ENCODE measurements at regions not wholly inside any gene's neighbourhood (a gene's known extent, or its start where the extent isn't known, plus 50 kb on each side); places are given as distances from the start of the nearest gene placed in this dataset.
A peak's percentile ranks its signal among the peaks of the same experiment; 100 is the strongest.

DNA sequence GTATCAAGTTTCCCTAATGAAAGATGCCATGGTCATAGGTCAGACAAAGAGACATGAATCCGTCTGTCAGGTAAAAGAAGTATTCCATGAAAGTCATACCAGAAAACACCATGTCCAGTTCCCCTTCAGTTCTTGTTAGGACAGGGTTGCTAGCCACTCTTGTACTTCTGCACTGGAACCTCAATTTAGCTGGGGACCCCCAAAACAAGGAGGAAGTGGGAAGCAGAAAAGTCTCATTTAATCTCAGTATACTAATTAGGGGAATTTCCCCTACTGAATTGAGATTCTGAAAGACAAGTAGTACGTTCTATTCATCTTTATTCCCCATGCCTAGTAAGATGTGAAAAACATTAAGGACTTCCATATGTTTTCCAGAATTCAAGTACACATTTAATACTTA is 1289.9 kb upstream of the B3GALT2 start:
- no peak overlapping the region for H3K27ac ChIP-seq
- TF ChIP-seq ZFX (IDR thresholded peaks at IDR 0.05; ENCODE audit: borderline replicate concordance), result no peak
- TF ChIP-seq, protein P1, sequence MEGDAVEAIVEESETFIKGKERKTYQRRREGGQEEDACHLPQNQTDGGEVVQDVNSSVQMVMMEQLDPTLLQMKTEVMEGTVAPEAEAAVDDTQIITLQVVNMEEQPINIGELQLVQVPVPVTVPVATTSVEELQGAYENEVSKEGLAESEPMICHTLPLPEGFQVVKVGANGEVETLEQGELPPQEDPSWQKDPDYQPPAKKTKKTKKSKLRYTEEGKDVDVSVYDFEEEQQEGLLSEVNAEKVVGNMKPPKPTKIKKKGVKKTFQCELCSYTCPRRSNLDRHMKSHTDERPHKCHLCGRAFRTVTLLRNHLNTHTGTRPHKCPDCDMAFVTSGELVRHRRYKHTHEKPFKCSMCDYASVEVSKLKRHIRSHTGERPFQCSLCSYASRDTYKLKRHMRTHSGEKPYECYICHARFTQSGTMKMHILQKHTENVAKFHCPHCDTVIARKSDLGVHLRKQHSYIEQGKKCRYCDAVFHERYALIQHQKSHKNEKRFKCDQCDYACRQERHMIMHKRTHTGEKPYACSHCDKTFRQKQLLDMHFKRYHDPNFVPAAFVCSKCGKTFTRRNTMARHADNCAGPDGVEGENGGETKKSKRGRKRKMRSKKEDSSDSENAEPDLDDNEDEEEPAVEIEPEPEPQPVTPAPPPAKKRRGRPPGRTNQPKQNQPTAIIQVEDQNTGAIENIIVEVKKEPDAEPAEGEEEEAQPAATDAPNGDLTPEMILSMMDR (IDR thresholded peaks at IDR 0.05), result no peak

DNA sequence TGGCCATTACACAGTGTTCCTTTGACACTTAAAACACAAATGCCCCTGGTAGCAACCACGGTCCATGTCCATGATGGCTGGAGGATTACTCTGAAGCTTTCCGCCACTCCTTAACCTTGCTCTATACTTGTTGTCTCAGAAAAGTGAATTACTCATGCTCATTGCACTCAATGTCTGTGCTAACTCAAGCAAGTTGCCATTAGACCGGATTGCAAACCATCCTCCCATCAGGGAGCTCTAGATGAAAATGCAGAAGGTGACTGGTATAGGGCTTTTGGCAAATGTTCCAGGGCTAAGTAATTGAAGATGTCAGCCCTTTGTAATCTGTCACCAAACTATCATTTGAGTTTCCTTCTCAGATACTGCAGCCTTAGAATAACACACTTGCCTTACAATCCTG is 1288.3 kb upstream of the B3GALT2 start:
- no peak overlapping the region for H3K27ac ChIP-seq
- TF ChIP-seq ZFX (IDR thresholded peaks at IDR 0.05; ENCODE audit: borderline replicate concordance), result no peak
- TF ChIP-seq, protein P1 (IDR thresholded peaks at IDR 0.05), result no peak

DNA sequence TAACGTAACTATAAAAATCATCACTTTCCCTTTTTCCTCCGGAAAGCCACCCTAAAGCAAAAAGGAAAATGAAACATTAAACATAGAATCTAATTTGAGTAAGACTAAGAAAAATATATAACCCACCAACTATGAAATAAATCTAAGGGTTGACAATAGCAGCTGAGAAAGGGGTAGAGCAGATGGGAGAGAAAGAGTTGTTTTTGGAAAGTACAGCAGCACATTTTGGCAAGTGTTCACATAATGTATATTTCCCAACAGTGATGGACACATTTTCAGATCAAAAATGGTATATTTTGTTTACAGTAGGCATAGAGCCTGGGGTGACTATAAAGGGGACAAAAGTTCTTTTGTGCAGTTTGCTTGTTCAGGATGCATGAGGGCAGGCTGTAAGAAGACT is 1287.4 kb upstream of the B3GALT2 start:
- no peak overlapping the region for H3K27ac ChIP-seq
- TF ChIP-seq, protein P1 (IDR thresholded peaks at IDR 0.05), result no peak
- no peak for TF ChIP-seq ZFX (IDR thresholded peaks at IDR 0.05; ENCODE audit: borderline replicate concordance)

DNA sequence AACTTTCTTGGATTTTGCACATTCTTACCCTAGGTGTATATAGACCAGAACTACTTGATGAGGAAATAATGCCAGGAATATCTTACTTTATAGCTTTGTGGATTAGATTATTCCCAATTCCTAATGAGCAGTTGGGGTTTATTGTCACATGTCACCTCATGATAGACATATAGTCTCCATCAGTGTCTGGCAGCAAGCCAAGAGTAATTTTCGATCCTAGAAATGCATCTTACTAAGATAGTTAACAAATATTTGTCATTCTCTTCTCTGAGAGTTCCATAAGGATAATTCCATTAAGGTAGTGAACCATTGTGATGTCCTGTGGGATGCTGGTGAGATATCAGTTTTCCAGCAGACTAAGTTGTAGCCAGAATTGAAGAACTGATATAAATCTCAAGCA is 1282.9 kb upstream of the B3GALT2 start:
- no peak for TF ChIP-seq ZFX (IDR thresholded peaks at IDR 0.05; ENCODE audit: borderline replicate concordance)
- TF ChIP-seq, protein P1 (IDR thresholded peaks at IDR 0.05), result no peak
- no peak overlapping the region for H3K27ac ChIP-seq

DNA sequence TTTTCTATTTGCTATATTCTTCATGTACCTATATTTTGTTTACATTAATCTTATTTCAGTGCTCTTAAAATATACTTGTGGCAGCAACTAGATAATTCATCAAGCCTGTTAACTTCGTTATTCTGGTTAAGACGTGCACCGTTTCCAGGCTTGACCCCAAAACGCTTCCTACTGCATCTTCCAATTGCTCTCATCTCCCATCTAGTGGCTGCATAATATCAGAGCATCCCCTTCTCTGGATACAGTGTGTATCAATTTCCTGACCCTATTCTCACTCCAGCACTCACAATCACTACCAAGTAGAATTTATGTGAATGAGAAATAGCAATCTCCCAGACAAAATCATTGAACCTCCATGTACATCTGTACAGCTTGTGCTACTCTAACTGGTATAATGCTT is 1280.3 kb upstream of the B3GALT2 start:
- no peak overlapping the region for H3K27ac ChIP-seq
- TF ChIP-seq, protein P1 (IDR thresholded peaks at IDR 0.05), result peak; percentile 44
- TF ChIP-seq ZFX (IDR thresholded peaks at IDR 0.05; ENCODE audit: borderline replicate concordance), result no peak

DNA sequence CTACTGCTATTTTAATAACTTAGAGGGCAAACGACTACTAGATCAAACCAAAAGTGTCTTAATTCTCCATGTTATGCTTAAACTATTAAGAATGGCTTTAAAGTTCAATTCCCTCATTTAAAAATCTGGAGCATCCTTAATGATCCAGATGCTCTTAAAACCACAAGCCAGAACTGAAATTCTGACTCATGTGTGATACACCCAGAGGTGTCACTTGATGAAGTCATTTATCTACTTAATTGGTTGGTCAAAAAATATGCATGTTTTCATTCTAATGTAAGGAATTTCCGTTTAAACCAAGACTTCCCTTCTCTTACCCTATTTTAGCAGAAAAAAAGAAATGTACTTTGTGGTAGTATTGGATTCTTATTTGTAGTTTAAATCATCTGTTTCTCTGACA is 1261.2 kb upstream of the B3GALT2 start:
- H3K27ac ChIP-seq, result no peak overlapping the region
- TF ChIP-seq ZFX (IDR thresholded peaks at IDR 0.05; ENCODE audit: borderline replicate concordance), result no peak
- TF ChIP-seq, protein P1 (IDR thresholded peaks at IDR 0.05), result no peak

DNA sequence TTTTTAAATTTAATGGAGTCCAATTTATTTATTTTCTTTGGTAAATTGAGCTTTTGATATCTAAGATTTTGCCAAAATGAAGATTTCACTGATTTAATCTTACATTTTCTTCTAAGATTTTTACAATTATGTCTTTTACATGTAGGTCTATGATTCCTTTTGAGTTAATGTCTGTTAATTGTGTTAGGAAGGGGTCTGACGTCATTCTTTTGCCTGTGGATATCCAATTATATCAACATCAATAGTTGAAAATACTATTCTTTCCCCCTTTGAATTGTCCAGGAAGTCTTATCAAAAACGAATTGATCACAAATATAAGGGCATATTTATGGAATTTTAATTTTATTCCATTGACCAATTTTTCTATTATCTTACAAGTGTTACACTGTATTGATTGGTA is 1258.8 kb upstream of the B3GALT2 start:
- H3K27ac ChIP-seq, result no peak overlapping the region
- TF ChIP-seq ZFX (IDR thresholded peaks at IDR 0.05; ENCODE audit: borderline replicate concordance), result no peak
- TF ChIP-seq, protein P1 (IDR thresholded peaks at IDR 0.05), result no peak

Data from 22Rv1 (cell line).